ENCODE measurements at regions not wholly inside any gene's neighbourhood (a gene's known extent, or its start where the extent isn't known, plus 50 kb on each side); places are given as distances from the start of the nearest gene placed in this dataset.
A peak's percentile ranks its signal among the peaks of the same experiment; 100 is the strongest.
"Not testable (repeated sequence)": the region's sequence is repeated elsewhere in the genome, so short reads cannot be mapped to it uniquely, and the experiment has no call there.

- no peak for DNase-seq (ENCODE audit: low read depth)
Measured at GRCh38 chr10:61047788-61048560, 104.0 kb upstream of the RHOBTB1 start.

GRCh38 chr10:61047081-61047480 is 103.1 kb upstream of the RHOBTB1 start:
- no peak for DNase-seq (ENCODE audit: low read depth)

GRCh38 chr10:61045480-61045879 is 101.5 kb upstream of the RHOBTB1 start:
- not testable (repeated sequence) for DNase-seq (ENCODE audit: low read depth)

GRCh38 chr10:61042533-61042932 is 98.5 kb upstream of the RHOBTB1 start:
- no peak for DNase-seq (ENCODE audit: low read depth)

GRCh38 chr10:61040399-61041016 is 96.5 kb upstream of the RHOBTB1 start:
- no peak for DNase-seq (ENCODE audit: low read depth)

GRCh38 chr10:61039868-61040267 is 95.9 kb upstream of the RHOBTB1 start:
- no peak for DNase-seq (ENCODE audit: low read depth)

- DNase-seq (ENCODE audit: low read depth) = not testable (repeated sequence)
Measured at GRCh38 chr10:61037261-61037830, 93.4 kb upstream of the RHOBTB1 start.

- DNase-seq (ENCODE audit: low read depth) = not testable (repeated sequence)
Measured at GRCh38 chr10:61036148-61036547, 92.2 kb upstream of the RHOBTB1 start.

GRCh38 chr10:61031341-61031740 is 87.4 kb upstream of the RHOBTB1 start:
- no peak for DNase-seq (ENCODE audit: low read depth)

GRCh38 chr10:61029411-61029810 is 85.4 kb upstream of the RHOBTB1 start:
- DNase-seq (ENCODE audit: low read depth) = no peak

- DNase-seq (ENCODE audit: low read depth) = no peak
Measured at GRCh38 chr10:61028861-61029361, 84.9 kb upstream of the RHOBTB1 start.

GRCh38 chr10:61024856-61025201 is 80.8 kb upstream of the RHOBTB1 start:
- DNase-seq (ENCODE audit: low read depth) = peak; percentile 3

- DNase-seq (ENCODE audit: low read depth) = no peak
Measured at GRCh38 chr10:61024151-61024855, 80.3 kb upstream of the RHOBTB1 start.

GRCh38 chr10:61023053-61023452 is 79.1 kb upstream of the RHOBTB1 start:
- no peak for DNase-seq (ENCODE audit: low read depth)

- no peak for DNase-seq (ENCODE audit: low read depth)
Measured at GRCh38 chr10:61021926-61022325, 77.9 kb upstream of the RHOBTB1 start.

GRCh38 chr10:61020420-61021158 is 76.6 kb upstream of the RHOBTB1 start:
- no peak for DNase-seq (ENCODE audit: low read depth)

GRCh38 chr10:61018146-61018545 is 74.2 kb upstream of the RHOBTB1 start:
- DNase-seq (ENCODE audit: low read depth) = no peak

GRCh38 chr10:61016630-61017029 is 72.6 kb upstream of the RHOBTB1 start:
- no peak for DNase-seq (ENCODE audit: low read depth)

- no peak for DNase-seq (ENCODE audit: low read depth)
Measured at GRCh38 chr10:61016007-61016406, 72.0 kb upstream of the RHOBTB1 start.

GRCh38 chr10:61010863-61011262 is 66.9 kb upstream of the RHOBTB1 start:
- DNase-seq (ENCODE audit: low read depth) = no peak

GRCh38 chr10:61003069-61003468 is 59.1 kb upstream of the RHOBTB1 start:
- DNase-seq (ENCODE audit: low read depth) = not testable (repeated sequence)

- DNase-seq (ENCODE audit: low read depth) = no peak
Measured at GRCh38 chr10:61001731-61002122, 57.7 kb upstream of the RHOBTB1 start.
